ENCODE measurements at regions not wholly inside any gene's neighbourhood (a gene's known extent, or its start where the extent isn't known, plus 50 kb on each side); places are given as distances from the start of the nearest gene placed in this dataset.

- peaks cover 4% of the 10 kb centered on the region for H3K27me3 Mint-ChIP-seq
- H3K36me3 Mint-ChIP-seq (ENCODE audit: low read depth), result no peaks in the 10 kb centered on the region
- H3K4me3 Mint-ChIP-seq, result no peak overlapping the region
- ATAC-seq, result no peak
- no peaks in the 10 kb centered on the region for H3K4me1 Mint-ChIP-seq
- no peak overlapping the region for H3K27ac Mint-ChIP-seq
- H3K9me3 ChIP-seq (ENCODE audit: control insufficient read depth, low read length, poor library complexity, severe bottlenecking), result no peaks in the 10 kb centered on the region
- DNase-seq, result no peak
Measured at GRCh38 chr20:60974441-60974945, 277.6 kb upstream of the CDH4 start.

- ATAC-seq, result no peak
- Mint-ChIP-seq H3K4me1 (no peaks in the 10 kb centered on the region), H3K36me3 (ENCODE audit: low read depth) (no peaks in the 10 kb centered on the region), H3K27me3 (peaks cover 4% of the 10 kb centered on the region), H3K4me3 (no peak overlapping the region), H3K27ac (no peak overlapping the region)
- H3K9me3 ChIP-seq (ENCODE audit: control insufficient read depth, low read length, poor library complexity, severe bottlenecking), result no peaks in the 10 kb centered on the region
- DNase-seq, result no peak
Measured at GRCh38 chr20:60976139-60976538, 275.9 kb upstream of the CDH4 start.

- Mint-ChIP-seq H3K36me3 (ENCODE audit: low read depth) (no peaks in the 10 kb centered on the region), H3K27me3 (peaks cover 4% of the 10 kb centered on the region), H3K4me1 (no peaks in the 10 kb centered on the region), H3K4me3 (no peak overlapping the region), H3K27ac (no peak overlapping the region)
- no peaks in the 10 kb centered on the region for H3K9me3 ChIP-seq (ENCODE audit: control insufficient read depth, low read length, poor library complexity, severe bottlenecking)
- no peak for ATAC-seq
- no peak for DNase-seq
Measured at GRCh38 chr20:60976913-60977312, 275.1 kb upstream of the CDH4 start.

GRCh38 chr20:60977901-60978300, 274.2 kb upstream of the CDH4 start:
- H3K9me3 ChIP-seq (ENCODE audit: control insufficient read depth, low read length, poor library complexity, severe bottlenecking), result no peaks in the 10 kb centered on the region
- no peak overlapping the region for H3K27ac Mint-ChIP-seq
- no peaks in the 10 kb centered on the region for H3K4me1 Mint-ChIP-seq
- no peak overlapping the region for H3K4me3 Mint-ChIP-seq
- ATAC-seq (no peak), DNase-seq (no peak)
- H3K27me3 Mint-ChIP-seq, result peaks cover 4% of the 10 kb centered on the region
- H3K36me3 Mint-ChIP-seq (ENCODE audit: low read depth), result no peaks in the 10 kb centered on the region

GRCh38 chr20:60984666-60985065, 267.4 kb upstream of the CDH4 start:
- DNase-seq (no peak), ATAC-seq (no peak)
- Mint-ChIP-seq H3K4me3 (no peak overlapping the region), H3K27ac (no peak overlapping the region), H3K4me1 (no peaks in the 10 kb centered on the region), H3K36me3 (ENCODE audit: low read depth) (no peaks in the 10 kb centered on the region), H3K27me3 (no peaks in the 10 kb centered on the region)
- no peaks in the 10 kb centered on the region for H3K9me3 ChIP-seq (ENCODE audit: control insufficient read depth, low read length, poor library complexity, severe bottlenecking)

- DNase-seq (no peak), ATAC-seq (no peak)
- Mint-ChIP-seq H3K36me3 (ENCODE audit: low read depth) (no peaks in the 10 kb centered on the region), H3K27ac (no peak overlapping the region), H3K27me3 (no peaks in the 10 kb centered on the region), H3K4me1 (no peaks in the 10 kb centered on the region), H3K4me3 (no peak overlapping the region)
- no peaks in the 10 kb centered on the region for H3K9me3 ChIP-seq (ENCODE audit: control insufficient read depth, low read length, poor library complexity, severe bottlenecking)
Measured at GRCh38 chr20:60986506-60987156, 265.4 kb upstream of the CDH4 start.

- Mint-ChIP-seq H3K36me3 (ENCODE audit: low read depth) (no peaks in the 10 kb centered on the region), H3K27ac (no peak overlapping the region), H3K4me3 (no peak overlapping the region), H3K4me1 (no peaks in the 10 kb centered on the region), H3K27me3 (no peaks in the 10 kb centered on the region)
- H3K9me3 ChIP-seq (ENCODE audit: control insufficient read depth, low read length, poor library complexity, severe bottlenecking), result no peaks in the 10 kb centered on the region
- no peak for ATAC-seq
- no peak for DNase-seq
Measured at GRCh38 chr20:60990061-60990460, 262.0 kb upstream of the CDH4 start.

GRCh38 chr20:60990643-60991042, 261.4 kb upstream of the CDH4 start:
- Mint-ChIP-seq H3K36me3 (ENCODE audit: low read depth) (no peaks in the 10 kb centered on the region), H3K27ac (no peak overlapping the region), H3K4me1 (no peaks in the 10 kb centered on the region), H3K4me3 (no peak overlapping the region), H3K27me3 (no peaks in the 10 kb centered on the region)
- DNase-seq (no peak), ATAC-seq (no peak)
- no peaks in the 10 kb centered on the region for H3K9me3 ChIP-seq (ENCODE audit: control insufficient read depth, low read length, poor library complexity, severe bottlenecking)

GRCh38 chr20:60993433-60994044, 258.5 kb upstream of the CDH4 start:
- no peak overlapping the region for H3K4me3 Mint-ChIP-seq
- H3K27me3 Mint-ChIP-seq, result peaks cover 5% of the 10 kb centered on the region
- ATAC-seq (no peak), DNase-seq (no peak)
- no peak overlapping the region for H3K27ac Mint-ChIP-seq
- H3K9me3 ChIP-seq (ENCODE audit: control insufficient read depth, low read length, poor library complexity, severe bottlenecking), result no peaks in the 10 kb centered on the region
- no peaks in the 10 kb centered on the region for H3K4me1 Mint-ChIP-seq
- no peaks in the 10 kb centered on the region for H3K36me3 Mint-ChIP-seq (ENCODE audit: low read depth)

- peaks cover 5% of the 10 kb centered on the region for H3K27me3 Mint-ChIP-seq
- no peak for ATAC-seq
- H3K4me1 Mint-ChIP-seq, result no peaks in the 10 kb centered on the region
- DNase-seq, result no peak
- H3K27ac Mint-ChIP-seq, result no peak overlapping the region
- H3K9me3 ChIP-seq (ENCODE audit: control insufficient read depth, low read length, poor library complexity, severe bottlenecking), result no peaks in the 10 kb centered on the region
- no peaks in the 10 kb centered on the region for H3K36me3 Mint-ChIP-seq (ENCODE audit: low read depth)
- no peak overlapping the region for H3K4me3 Mint-ChIP-seq
Measured at GRCh38 chr20:60999250-60999649, 252.8 kb upstream of the CDH4 start.

- peaks cover under 1% of the 10 kb centered on the region for H3K27me3 Mint-ChIP-seq
- H3K4me1 Mint-ChIP-seq, result no peaks in the 10 kb centered on the region
- no peak overlapping the region for H3K27ac Mint-ChIP-seq
Measured at GRCh38 chr20:61002090-61002489, 250.0 kb upstream of the CDH4 start.

GRCh38 chr20:61014491-61014890, 237.6 kb upstream of the CDH4 start:
- Mint-ChIP-seq H3K36me3 (ENCODE audit: low read depth) (no peaks in the 10 kb centered on the region), H3K27me3 (no peaks in the 10 kb centered on the region), H3K4me3 (no peak overlapping the region), H3K4me1 (no peaks in the 10 kb centered on the region), H3K27ac (no peak overlapping the region)
- no peaks in the 10 kb centered on the region for H3K9me3 ChIP-seq (ENCODE audit: control insufficient read depth, low read length, poor library complexity, severe bottlenecking)
- no peak for DNase-seq
- ATAC-seq, result no peak

More at GRCh38 chr20:61002090-61002489, 250.0 kb upstream of the CDH4 start:
- DNase-seq, result no peak
- no peaks in the 10 kb centered on the region for H3K9me3 ChIP-seq (ENCODE audit: control insufficient read depth, low read length, poor library complexity, severe bottlenecking)
- Mint-ChIP-seq H3K36me3 (ENCODE audit: low read depth) (no peaks in the 10 kb centered on the region), H3K4me3 (no peak overlapping the region)
- no peak for ATAC-seq

- H3K9me3 ChIP-seq (ENCODE audit: control insufficient read depth, low read length, poor library complexity, severe bottlenecking), result no peaks in the 10 kb centered on the region
- ATAC-seq, result no peak
- H3K27me3 Mint-ChIP-seq, result no peaks in the 10 kb centered on the region
- H3K27ac Mint-ChIP-seq, result no peak overlapping the region
- no peaks in the 10 kb centered on the region for H3K4me1 Mint-ChIP-seq
- H3K36me3 Mint-ChIP-seq (ENCODE audit: low read depth), result no peaks in the 10 kb centered on the region
- H3K4me3 Mint-ChIP-seq, result no peak overlapping the region
- no peak for DNase-seq
Measured at GRCh38 chr20:61015602-61016001, 236.5 kb upstream of the CDH4 start.

GRCh38 chr20:61019322-61019721, 232.7 kb upstream of the CDH4 start:
- ATAC-seq (no peak), DNase-seq (no peak)
- no peaks in the 10 kb centered on the region for H3K9me3 ChIP-seq (ENCODE audit: control insufficient read depth, low read length, poor library complexity, severe bottlenecking)
- H3K27me3 Mint-ChIP-seq, result no peaks in the 10 kb centered on the region
- no peaks in the 10 kb centered on the region for H3K36me3 Mint-ChIP-seq (ENCODE audit: low read depth)
- no peak overlapping the region for H3K4me3 Mint-ChIP-seq
- H3K27ac Mint-ChIP-seq, result no peak overlapping the region
- no peaks in the 10 kb centered on the region for H3K4me1 Mint-ChIP-seq
